ENCODE measurements at regions not wholly inside any gene's neighbourhood (a gene's known extent, or its start where the extent isn't known, plus 50 kb on each side); places are given as distances from the start of the nearest gene placed in this dataset.

DNA sequence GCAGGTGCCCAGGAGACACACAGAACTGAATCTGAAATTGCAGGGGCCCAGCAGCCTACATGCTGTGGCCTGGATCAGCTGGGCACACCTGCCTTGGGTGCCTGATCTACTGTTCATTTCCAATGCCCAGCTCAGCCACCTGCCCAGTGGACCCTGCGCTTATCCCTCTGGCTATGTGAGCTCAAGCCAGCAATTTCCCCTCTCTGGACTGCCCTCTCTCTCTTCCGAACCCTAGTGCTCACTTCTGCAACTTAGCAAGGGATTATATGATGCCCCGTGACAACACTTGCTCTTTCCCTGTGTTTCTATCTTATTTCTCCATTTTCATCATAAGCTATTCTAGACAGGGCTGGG is 276.0 kb downstream of the UACA start:
- POLR2A ChIA-PET, result no interaction called here
- CTCF ChIA-PET, result interaction anchor here (0.6 to 8.8 kb wide), 16 partner anchors 8 to 942 kb away, joined by 3 to 69 read pairs (median 4); partner anchors contain the start of gene TLE3

GRCh38 chr15:70486451-70487386 is 276.6 kb downstream of the UACA start:
- CTCF ChIA-PET, result interaction anchor here (0.5 to 8.8 kb wide), 12 partner anchors 10 to 914 kb away, joined by 3 to 69 read pairs (median 4); partner anchors contain the start of gene TLE3
- POLR2A ChIA-PET, result interaction anchor here (0.5 to 0.9 kb wide), 3 partner anchors 186 to 670 kb away, joined by 3 to 4 read pairs (median 4); no protein-coding TSS in a partner anchor

- POLR2A ChIA-PET, result interaction anchor here (0.5 to 0.9 kb wide), 3 partner anchors 185 to 669 kb away, joined by 3 to 4 read pairs (median 4); no protein-coding TSS in a partner anchor
- CTCF ChIA-PET, result interaction anchor here (0.5 to 8.8 kb wide), 3 partner anchors 19 to 913 kb away, joined by 4 to 69 read pairs (median 4); no protein-coding TSS in a partner anchor
Measured at GRCh38 chr15:70486012-70486411, 277.3 kb downstream of the UACA start.

DNA sequence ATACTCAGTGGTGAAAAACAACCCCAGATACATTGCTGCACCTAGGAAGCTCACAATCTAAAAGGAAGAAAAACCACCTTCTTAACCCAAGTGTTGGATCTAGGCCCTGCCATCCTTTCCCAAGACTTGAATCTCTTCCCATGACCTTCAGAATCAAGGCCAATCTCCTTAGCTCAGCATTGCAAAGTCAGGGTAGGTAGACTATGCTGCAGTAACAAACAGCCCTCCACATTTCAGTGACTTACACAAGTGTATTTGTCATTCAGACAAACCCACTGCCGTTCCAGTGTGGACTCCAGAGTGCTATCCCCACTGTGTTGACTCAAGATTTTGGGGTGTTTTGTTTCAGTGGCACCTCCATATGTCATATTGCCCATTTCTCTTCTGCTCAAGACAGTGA is 278.4 kb downstream of the UACA start:
- ChIA-PET POLR2A (no interaction called here), CTCF (no interaction called here)

DNA sequence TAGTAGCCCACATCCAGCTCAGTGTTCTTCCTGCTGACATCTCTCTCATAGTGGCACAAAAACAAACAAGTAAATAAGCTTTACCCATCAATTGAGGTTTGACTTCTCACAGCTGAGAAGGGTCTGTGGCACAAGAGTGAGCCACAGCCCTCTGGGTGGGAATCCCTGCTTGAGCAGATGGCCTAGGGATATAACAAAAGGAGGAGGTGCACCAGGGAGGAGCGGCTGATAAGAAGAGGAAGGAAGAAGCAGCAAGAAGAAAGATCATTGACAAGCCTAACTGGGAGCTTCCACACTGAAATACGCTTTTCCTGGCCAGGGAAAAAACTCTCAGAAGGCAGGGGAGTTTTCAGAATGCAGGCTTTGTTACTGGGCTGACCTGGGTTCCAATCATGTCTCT is 279.8 kb downstream of the UACA start:
- POLR2A ChIA-PET, result no interaction called here

DNA sequence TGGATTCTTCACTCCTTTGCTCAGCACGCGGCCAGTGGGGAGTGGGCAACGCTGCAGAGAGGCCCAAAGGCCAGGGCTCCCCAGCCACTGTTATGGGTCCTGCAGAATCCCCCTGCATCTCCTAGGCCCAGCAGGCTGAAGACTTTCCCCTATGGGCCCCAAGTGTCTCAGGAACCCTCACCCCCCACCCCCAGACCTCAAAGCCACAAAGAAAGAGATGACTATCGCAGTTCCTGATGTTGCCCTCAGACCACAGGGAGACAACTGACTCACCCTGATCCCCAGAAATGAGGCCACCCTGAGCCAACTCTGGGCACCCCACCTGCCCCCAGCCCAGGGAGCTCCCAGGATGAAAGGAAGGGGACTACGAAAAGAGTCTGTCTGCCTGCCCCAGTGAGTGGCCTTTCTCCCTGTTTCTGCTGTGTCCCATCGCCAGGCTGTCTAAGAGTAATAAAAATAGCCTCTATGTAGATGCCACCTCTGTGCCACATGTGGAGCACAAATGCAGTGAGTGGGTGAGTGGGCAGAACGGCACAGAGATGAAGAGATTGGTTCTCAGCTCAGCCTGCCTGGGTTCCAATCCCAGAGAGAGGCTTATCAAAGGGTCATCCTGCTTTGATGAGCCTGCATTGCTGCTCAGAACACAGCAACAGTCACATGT is 283.0 kb downstream of the UACA start:
- POLR2A ChIA-PET, result interaction anchor here (0.6 to 1.4 kb wide), 4 partner anchors 12 to 1012 kb away, joined by 3 to 4 read pairs (median 3); no protein-coding TSS in a partner anchor
- CTCF ChIA-PET, result interaction anchor here (0.8 to 3.2 kb wide), 7 partner anchors 9 to 720 kb away, joined by 3 to 12 read pairs (median 3); no protein-coding TSS in a partner anchor

More for the DNA sequence above, 279.8 kb downstream of the UACA start:
- CTCF ChIA-PET, result interaction anchor here (1.4 kb wide), 1 partner anchor 17 kb away, joined by 4 read pairs; no protein-coding TSS in a partner anchor

- CTCF ChIA-PET, result interaction anchor here (0.6 to 3.2 kb wide), 7 partner anchors 8 to 720 kb away, joined by 3 to 12 read pairs (median 3); no protein-coding TSS in a partner anchor
- POLR2A ChIA-PET, result interaction anchor here (0.6 to 1.4 kb wide), 2 partner anchors 13 to 380 kb away, joined by 3 read pairs; no protein-coding TSS in a partner anchor
Measured at GRCh38 chr15:70479785-70480184, 283.6 kb downstream of the UACA start.

GRCh38 chr15:70479056-70479455 is 284.3 kb downstream of the UACA start:
- CTCF ChIA-PET, result interaction anchor here (0.6 to 3.2 kb wide), 5 partner anchors 9 to 719 kb away, joined by 3 to 12 read pairs (median 3); no protein-coding TSS in a partner anchor

DNA sequence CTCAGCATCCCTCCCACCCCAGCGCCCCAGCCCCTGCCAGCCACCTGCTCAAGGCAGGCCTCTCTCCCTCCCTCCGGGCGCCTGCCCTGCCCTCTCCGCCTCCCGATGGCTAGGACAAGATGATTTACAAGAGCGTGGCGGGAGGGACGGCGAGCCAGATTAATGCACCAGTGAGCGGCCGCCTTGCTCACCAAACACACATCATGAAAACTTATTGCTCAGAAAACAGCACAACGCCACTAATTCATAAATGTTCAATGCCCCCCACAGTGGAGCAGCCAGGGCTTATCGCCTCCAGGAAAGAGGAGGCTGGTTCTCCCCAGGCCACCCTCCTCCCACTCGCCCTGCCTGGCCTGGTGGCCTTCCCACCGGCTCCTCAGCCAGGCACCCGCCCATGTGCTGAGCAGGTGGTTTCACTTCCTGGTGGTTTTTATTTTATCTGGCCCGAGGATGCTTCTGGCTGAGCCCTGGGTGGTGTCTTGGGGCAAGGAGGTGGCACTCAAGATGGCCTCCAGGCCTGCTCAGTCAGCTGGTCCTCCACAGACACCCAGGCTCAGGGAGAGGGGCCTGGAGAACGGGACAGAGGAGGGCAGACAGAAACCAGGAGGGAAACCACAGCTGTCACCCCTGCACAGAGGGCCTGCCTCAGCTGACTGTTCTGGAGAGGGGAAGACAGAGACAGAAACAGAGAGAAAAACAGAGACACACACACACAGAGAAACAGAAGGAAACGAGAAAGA is 284.9 kb downstream of the UACA start:
- POLR2A ChIA-PET, result interaction anchor here (1.4 kb wide), 1 partner anchor 14 kb away, joined by 3 read pairs; no protein-coding TSS in a partner anchor
- CTCF ChIA-PET, result interaction anchor here (1.2 to 3.2 kb wide), 3 partner anchors 9 to 26 kb away, joined by 3 to 12 read pairs (median 3); no protein-coding TSS in a partner anchor

More at GRCh38 chr15:70479056-70479455, 284.3 kb downstream of the UACA start:
- POLR2A ChIA-PET, result interaction anchor here (1.4 kb wide), 1 partner anchor 13 kb away, joined by 3 read pairs; no protein-coding TSS in a partner anchor

- CTCF ChIA-PET, result interaction anchor here (0.8 kb wide), 1 partner anchor 11 kb away, joined by 3 read pairs; no protein-coding TSS in a partner anchor
- POLR2A ChIA-PET, result no interaction called here
Measured at GRCh38 chr15:70477750-70478250, 285.6 kb downstream of the UACA start.

GRCh38 chr15:70476441-70476840 is 286.9 kb downstream of the UACA start:
- ChIA-PET POLR2A (no interaction called here), CTCF (interaction anchor here (0.6 to 1.4 kb wide), 2 partner anchors 9 to 11 kb away, joined by 3 to 5 read pairs; no protein-coding TSS in a partner anchor)

GRCh38 chr15:70475921-70476320 is 287.4 kb downstream of the UACA start:
- POLR2A ChIA-PET, result no interaction called here
- CTCF ChIA-PET, result interaction anchor here (0.6 to 1.9 kb wide), 4 partner anchors 9 to 37 kb away, joined by 3 to 5 read pairs (median 4); no protein-coding TSS in a partner anchor

DNA sequence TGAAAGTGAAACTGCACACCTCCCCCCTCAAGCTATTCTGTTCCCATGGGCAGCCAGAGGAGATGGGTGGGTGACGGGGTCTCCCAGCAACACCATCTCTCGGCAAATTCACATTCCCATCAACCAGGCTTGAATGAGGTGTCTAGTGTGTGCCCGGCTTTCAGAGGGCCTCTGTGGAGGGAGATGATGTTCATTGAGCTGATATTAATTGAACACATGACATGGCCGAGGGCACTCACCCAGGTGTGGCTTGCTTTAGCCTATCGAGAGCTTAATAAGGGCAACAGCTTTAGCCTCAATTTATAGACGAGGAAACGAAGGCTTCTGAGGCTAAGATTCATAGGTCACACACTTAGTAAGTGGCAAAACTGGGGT is 288.0 kb downstream of the UACA start:
- ChIA-PET CTCF (interaction anchor here (1.5 to 1.9 kb wide), 2 partner anchors 12 to 37 kb away, joined by 4 to 5 read pairs; no protein-coding TSS in a partner anchor), POLR2A (no interaction called here)

- ChIA-PET CTCF (interaction anchor here (1.5 to 1.9 kb wide), 2 partner anchors 13 to 38 kb away, joined by 4 to 5 read pairs; no protein-coding TSS in a partner anchor), POLR2A (no interaction called here)
Measured at GRCh38 chr15:70474471-70475406, 288.6 kb downstream of the UACA start.

DNA sequence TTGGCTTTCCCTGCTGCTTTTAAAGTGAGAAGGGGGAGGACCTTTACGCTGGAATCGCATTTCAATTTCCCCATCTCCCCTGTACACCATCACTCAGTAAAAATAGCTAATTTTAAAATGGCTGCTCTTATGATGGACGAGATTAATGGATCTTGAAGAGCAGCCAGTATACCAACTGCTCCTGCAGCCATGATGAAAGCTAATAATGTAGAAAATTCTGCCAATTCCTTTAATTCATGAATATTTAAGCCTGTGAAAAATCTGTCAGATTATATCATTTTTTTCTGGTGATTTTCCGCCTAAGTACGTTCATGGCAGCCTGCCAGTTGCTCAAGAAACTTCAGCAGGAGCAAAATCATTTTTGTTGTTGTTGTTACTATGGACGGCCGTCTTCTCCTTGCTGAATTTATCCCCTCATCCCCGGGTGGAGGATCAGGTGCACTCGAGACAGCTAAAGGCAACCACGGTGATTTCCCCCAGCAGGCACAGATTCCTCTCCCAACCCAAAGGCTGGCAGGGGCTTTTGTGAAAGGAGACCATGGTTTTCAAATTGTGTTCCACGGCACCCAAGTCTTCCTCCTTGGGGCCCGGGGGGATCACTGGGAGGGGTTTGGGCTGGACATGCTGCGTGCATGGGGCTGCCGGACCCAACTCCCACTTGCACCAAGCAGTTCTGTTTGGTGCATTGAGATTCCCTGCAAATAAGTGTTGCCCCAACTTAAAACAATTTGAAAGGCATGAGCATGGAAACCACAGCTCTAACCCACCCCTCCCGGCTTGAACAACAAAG is 289.6 kb downstream of the UACA start:
- ChIA-PET POLR2A (no interaction called here), CTCF (interaction anchor here (1.9 kb wide), 1 partner anchor 39 kb away, joined by 5 read pairs; no protein-coding TSS in a partner anchor)

DNA sequence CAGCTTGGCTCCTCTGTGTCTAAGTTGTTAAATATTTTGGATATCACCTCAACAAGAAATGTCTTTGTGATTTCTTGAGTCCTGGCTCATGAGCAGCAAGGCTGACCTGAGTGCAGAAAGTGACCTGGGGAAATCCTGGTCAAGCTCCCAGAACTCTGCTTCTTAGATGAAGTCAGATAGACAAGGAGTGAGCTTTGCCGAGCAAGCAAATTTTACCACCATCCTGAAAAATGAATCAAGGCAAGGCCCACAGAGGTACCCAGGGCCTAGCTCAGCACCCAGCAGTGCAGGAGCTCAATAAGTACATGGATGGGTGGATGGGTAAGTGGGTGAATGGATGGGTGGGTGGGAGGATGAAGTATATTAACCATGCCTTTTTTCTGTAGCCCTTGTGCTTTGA is 291.8 kb downstream of the UACA start:
- POLR2A ChIA-PET, result no interaction called here
- CTCF ChIA-PET, result no interaction called here

Measured in activated CD8-positive, alpha-beta memory T cell treated with anti-CD3 and anti-CD28 coated beads for 36 hours (primary cell).